Heart left ventricle (tissue), 16 donors: ENCODE measurements at regions not wholly inside any gene's neighbourhood (a gene's known extent, or its start where the extent isn't known, plus 50 kb on each side); places are given as distances from the start of the nearest gene placed in this dataset.

Experiments
- ATAC-seq, 4 donors: fragments of 200-7000 bp; cut with Tn5 transposase; one replicate each; pipeline ENCODE4 v1.9.1; 2020 to 2022; ENCODE audit warnings: moderate library complexity in 4 of 4, mild to moderate bottlenecking in 3 of 4, moderate number of reproducible peaks in 1 of 4
- DNase-seq, 5 donors: peaks; one replicate each; pipeline ENCODE4 v3.0.0-alpha.2; 2020
- H3K27ac ChIP-seq, 12 donors: fragments of 200-600 bp; sonication (generic) in 4 of 12; one replicate each; pipeline versions ENCODE4 v1.5.0 to v1.8.0; 2016 to 2022; ENCODE audit warnings: mild to moderate bottlenecking in 2 of 12
- H3K27me3 ChIP-seq, 9 donors: fragments of 200-600 bp; sonication (generic) in 2 of 9; one replicate each; pipeline versions ENCODE4 v1.5.1 to v1.8.0; 2016 to 2022; ENCODE audit warnings: mild to moderate bottlenecking in 3 of 9
- H3K36me3 ChIP-seq, 9 donors: fragments of 200-600 bp; sonication (generic) in 2 of 9; one replicate each; pipeline versions ENCODE4 v1.5.0 to v1.8.0; 2018 to 2022; ENCODE audit warnings: mild to moderate bottlenecking in 2 of 9
- H3K4me1 ChIP-seq, 12 donors: fragments of 200-600 bp; sonication (generic) in 4 of 12; one replicate each; pipeline versions ENCODE4 v1.5.0 to v1.8.0; 2016 to 2022; ENCODE audit warnings: mild to moderate bottlenecking in 3 of 12
- H3K4me3 ChIP-seq, 12 donors: fragments of 200-600 bp; sonication (generic) in 4 of 12; one replicate each; pipeline versions ENCODE4 v1.5.0 to v1.8.0; 2017 to 2022; ENCODE audit warnings: mild to moderate bottlenecking in 9 of 12, moderate library complexity in 4 of 12
- H3K9me3 ChIP-seq, 12 donors: fragments of 200-600 bp; sonication (generic) in 4 of 12; one replicate each; pipeline versions ENCODE4 v1.5.0 to v1.8.0; 2016 to 2022; ENCODE audit warnings: mild to moderate bottlenecking in 1 of 12
- POLR2A ChIP-seq, 2 donors: fragments of 450-650 bp; IDR thresholded peaks; one replicate each; pipeline ENCODE4 v1.6.1; 2017; ENCODE audit warnings: antibody characterized with exemption in 2 of 2, mild to moderate bottlenecking in 2 of 2, moderate library complexity in 2 of 2
- WGBS, 4 donors: extraction: QIAGEN DNeasy Blood & Tissue Kit in 2 of 4; methylation state at CpG; one replicate each; pipeline versions ENCODE4 v1.1.5 to v1.1.7; 2013 to 2018; 5-methylcytosine and 5-hydroxymethylcytosine counted together
- intact Hi-C, 10 donors: fragments of 100-400 bp; cut with DNase I; formaldehyde crosslinking; loops; one replicate each; pipeline versions ENCODE4 v1.11.1 to v1.14.2; 2022
- TF ChIP-seq, protein P1 (sequence below), 12 donors: fragments of 200-600 bp; sonication (generic) in 4 of 12; IDR thresholded peaks; one replicate each; pipeline versions ENCODE4 v1.5.0 to v1.8.0; 2018 to 2022; ENCODE audit warnings: antibody characterized with exemption in 12 of 12, mild to moderate bottlenecking in 5 of 12
- donor health status: ischemic (EF 13 %, LVEDD 7.1; RV severe dilation, severe dysfunction).
- donor health status: healthy with polysubstance abuse.
- donor health status: DM: no; HTN: yes; CAD: no.
- donor health status: DM: no; HTN: no; CAD: no.
- donor health status: ischemic (EF 25% LVEDD 6.9; RV normal size, moderate dysfunction).
- donor health status: ischemic (EF 25% LVEDD 5.7; RV mildly dilated, moderate dysfunction).
- donor health status: healthy.
- donor health status: DM: yes; HTN: yes; CAD: no.
- donor health status: ischemic (EF 35%, LVEDD 5.7; RV mildly dilated, moderate dysfunction).
- donor health status: nonischemic (EF 11% LVEDD 7.7; RV severe dilation, severe dysfunction).
- donor health status: DM: yes; HTN: yes; CAD: no.
- donor health status: PGD.
- donor health status: ischemic (EF 29% LVEDD 5.4; RV normal size, mild dysfunction).
- donor health status: nonischemic (EF 23%, LVEDD 6.1; RV moderate dilation, normal function).

DNA sequence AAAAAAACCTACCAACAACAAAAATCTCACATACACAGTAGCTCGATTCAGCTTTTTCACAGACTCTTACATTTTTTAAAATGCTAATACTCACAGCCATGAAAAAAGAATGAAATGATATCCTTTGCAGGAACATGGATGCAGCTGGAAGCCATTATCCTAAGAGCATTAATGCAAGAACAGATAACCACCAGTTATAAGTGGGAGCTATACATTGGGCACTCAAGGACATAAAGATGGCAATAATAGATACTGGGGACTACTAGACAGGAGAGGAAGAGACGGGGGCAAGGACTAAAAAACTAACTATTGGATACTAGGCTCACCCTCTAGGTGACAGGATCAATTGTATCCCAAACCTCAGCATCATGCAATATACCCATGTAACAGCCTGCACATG is 90.3 kb upstream of the CCNH start:
- Histone ChIP-seq H3K27ac (no peak overlapping the region), H3K4me3 (no peak overlapping the region), H3K9me3 (no peaks in the 10 kb centered on the region), H3K27me3 (no peaks in the 10 kb centered on the region), H3K4me1 (no peaks in the 10 kb centered on the region), H3K36me3 (no peaks in the 10 kb centered on the region)
- intact Hi-C loops: no loop called here
- TF ChIP-seq, protein P1, sequence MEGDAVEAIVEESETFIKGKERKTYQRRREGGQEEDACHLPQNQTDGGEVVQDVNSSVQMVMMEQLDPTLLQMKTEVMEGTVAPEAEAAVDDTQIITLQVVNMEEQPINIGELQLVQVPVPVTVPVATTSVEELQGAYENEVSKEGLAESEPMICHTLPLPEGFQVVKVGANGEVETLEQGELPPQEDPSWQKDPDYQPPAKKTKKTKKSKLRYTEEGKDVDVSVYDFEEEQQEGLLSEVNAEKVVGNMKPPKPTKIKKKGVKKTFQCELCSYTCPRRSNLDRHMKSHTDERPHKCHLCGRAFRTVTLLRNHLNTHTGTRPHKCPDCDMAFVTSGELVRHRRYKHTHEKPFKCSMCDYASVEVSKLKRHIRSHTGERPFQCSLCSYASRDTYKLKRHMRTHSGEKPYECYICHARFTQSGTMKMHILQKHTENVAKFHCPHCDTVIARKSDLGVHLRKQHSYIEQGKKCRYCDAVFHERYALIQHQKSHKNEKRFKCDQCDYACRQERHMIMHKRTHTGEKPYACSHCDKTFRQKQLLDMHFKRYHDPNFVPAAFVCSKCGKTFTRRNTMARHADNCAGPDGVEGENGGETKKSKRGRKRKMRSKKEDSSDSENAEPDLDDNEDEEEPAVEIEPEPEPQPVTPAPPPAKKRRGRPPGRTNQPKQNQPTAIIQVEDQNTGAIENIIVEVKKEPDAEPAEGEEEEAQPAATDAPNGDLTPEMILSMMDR (IDR thresholded peaks at IDR 0.05): no peak
- no peak for TF ChIP-seq POLR2A (IDR thresholded peaks at IDR 0.05)
- ATAC-seq (no peak), DNase-seq (no peak)
- WGBS, 4 donors: 46 to 63% (median 60%) methylated on average over 2 of the region's 2 CpGs

DNA sequence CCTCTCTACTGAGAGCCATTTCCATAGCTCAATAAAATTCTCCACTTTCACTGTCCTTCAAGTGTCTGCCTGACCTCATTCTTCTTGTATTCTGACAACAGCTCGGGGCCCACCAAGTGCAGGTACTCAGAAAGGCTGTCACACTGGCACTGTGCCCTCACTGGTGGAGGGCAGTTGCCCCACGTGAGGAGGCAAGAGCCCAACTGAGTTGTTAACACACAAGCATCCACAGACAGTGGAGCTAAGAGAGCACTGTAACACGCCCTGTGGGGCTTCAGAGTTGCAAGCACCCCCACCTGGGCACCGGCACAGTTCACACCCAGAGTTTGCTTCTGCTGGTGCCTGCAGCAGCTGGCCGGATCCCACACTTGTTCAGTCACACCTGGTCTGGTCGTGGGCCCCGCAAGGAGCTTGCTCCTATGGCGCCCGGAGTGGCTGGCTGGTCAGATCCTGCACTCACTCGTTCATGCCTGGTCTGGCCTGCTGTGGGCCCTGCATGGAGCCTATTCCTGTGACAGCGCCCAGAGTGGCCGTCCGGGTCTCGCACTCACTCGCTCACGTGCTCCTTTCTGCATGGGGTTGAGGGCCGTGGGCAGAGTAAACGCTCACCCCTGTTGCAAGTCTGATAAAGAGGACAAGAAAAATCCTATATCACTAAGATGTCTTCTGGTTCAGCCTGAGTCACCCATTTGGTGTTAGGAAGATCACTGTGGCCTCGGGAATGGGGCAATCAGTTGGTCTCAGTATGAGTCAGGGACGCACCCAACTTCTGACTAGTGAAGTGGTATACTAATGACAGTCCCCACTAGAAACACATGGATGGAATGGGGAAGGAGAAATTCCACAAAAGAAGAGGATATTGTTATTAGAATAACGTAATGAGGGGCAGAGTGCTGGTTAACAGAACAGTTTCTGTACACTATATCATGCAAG is 87.0 kb upstream of the CCNH start:
- Histone ChIP-seq H3K27ac (no peak overlapping the region), H3K4me1 (no peaks in the 10 kb centered on the region), H3K9me3 (peaks cover 0 to 18% (median 7%) of the 10 kb centered on the region in 12 donors), H3K27me3 (no peaks in the 10 kb centered on the region), H3K4me3 (no peak overlapping the region), H3K36me3 (no peaks in the 10 kb centered on the region)
- TF ChIP-seq POLR2A (IDR thresholded peaks at IDR 0.05): no peak
- TF ChIP-seq, protein P1 (IDR thresholded peaks at IDR 0.05): no peak
- ATAC-seq: no peak
- peak in 1 of 5 donors; percentile 59 for DNase-seq
- intact Hi-C loops: no loop called here
- WGBS, 4 donors: 76 to 83% (median 78%) methylated on average over 15 to 21 of the region's 21 CpGs
